ENCODE measurements at regions not wholly inside any gene's neighbourhood (a gene's known extent, or its start where the extent isn't known, plus 50 kb on each side); places are given as distances from the start of the nearest gene placed in this dataset.

DNA sequence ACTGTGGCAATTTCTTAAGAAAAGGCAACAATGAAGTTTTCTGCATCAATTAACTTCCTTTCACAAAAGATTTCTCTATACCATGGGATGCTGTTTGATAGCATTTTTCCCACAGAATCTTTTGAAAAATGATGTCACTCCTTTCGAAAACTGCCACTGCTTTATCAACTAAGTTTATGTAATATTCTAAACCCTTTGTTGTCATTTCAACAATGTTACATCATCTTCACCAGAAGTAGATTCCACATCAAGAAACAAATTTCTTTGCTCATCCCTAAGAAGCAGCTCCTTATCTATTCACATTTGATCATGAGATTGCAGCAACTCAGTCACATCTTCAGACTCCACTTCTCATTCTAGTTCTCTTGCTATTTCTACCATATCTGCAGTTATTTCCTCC, 116.1 kb upstream of the KCND3 start:
- TF ChIP-seq SUZ12 (IDR thresholded peaks at IDR 0.05; ENCODE audit: extremely low read depth, insufficient read depth, insufficient read length) (no peak), YY1 (IDR thresholded peaks at IDR 0.05; ENCODE audit: insufficient read depth, insufficient read length) (no peak), ZNF274 (IDR thresholded peaks at IDR 0.05; ENCODE audit: low read depth, low read length) (no peak)
